HG02938 (cell line): ENCODE measurements at regions not wholly inside any gene's neighbourhood (a gene's known extent, or its start where the extent isn't known, plus 50 kb on each side); places are given as distances from the start of the nearest gene placed in this dataset.
"Not testable (repeated sequence)": the region's sequence is repeated elsewhere in the genome, so short reads cannot be mapped to it uniquely, and the experiment has no call there.

ENCODE experiments used
- ATAC-seq: cut with Tn5 transposase; IDR thresholded peaks from one replicate; pipeline ENCODE4 v1.9.1; 2021; ENCODE audit warnings: mild to moderate bottlenecking, moderate library complexity; ENCODE audit not compliant: unreplicated experiment

GRCh38 chr18:2139691-2140090 is 431.6 kb downstream of the METTL4 start:
- ATAC-seq: no peak

DNA sequence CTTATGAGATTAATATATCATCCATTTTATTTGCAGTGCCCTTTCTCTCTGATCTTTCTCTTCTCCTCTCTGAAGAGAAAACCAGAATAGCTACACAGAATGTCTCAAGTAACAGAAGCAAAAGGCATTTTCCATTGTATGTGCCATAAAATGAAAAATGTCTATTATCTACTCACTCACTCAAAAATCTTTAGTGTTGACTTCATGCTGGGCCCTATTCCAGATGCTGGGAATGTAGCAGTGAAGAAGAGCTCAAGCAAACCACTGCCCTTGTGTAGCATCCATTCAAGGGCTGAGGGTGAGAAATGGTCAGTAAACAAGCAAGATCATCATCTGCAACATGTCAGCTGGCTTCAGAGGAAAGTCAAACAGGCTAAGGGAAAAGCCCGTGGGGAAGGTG is 427.7 kb downstream of the METTL4 start:
- ATAC-seq: no peak

DNA sequence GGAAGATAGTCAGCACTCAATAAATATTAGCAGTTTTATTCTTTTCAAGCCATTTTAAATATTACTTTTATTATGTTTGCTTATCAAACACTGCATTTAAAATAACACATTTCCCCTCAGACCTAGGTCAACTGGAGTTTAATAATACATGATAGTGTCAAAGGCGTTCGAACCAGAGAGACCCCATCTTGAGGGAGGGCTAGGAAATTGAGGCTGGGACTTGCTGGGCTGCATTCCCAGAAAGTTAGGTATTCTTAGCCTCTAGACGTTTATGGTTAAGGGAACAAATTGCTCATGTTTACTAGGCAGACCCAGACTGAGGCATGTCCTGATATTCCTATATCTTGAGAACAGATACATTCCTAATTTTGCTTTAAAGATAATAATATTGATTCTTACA is 426.5 kb downstream of the METTL4 start:
- no peak for ATAC-seq

GRCh38 chr18:2146092-2146491 is 425.2 kb downstream of the METTL4 start:
- ATAC-seq: no peak

DNA sequence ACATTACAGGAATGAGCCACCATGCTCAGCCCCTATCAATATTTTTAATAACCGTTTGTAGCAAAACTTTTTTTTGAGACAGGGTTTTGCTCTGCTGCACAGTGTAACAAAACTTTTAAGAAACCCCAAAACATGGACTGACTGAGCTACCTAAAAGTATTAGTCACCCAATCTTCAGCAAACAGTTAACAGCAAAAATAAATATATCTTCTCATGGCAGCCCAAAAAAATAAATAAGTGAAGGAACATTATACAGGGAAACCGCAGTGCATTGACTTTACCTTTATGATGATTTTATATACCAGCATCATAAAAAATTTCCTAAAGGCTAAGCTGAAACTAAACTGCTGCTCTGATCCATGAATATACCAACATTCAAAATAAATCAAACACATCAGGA is 424.6 kb downstream of the METTL4 start:
- ATAC-seq: no peak

DNA sequence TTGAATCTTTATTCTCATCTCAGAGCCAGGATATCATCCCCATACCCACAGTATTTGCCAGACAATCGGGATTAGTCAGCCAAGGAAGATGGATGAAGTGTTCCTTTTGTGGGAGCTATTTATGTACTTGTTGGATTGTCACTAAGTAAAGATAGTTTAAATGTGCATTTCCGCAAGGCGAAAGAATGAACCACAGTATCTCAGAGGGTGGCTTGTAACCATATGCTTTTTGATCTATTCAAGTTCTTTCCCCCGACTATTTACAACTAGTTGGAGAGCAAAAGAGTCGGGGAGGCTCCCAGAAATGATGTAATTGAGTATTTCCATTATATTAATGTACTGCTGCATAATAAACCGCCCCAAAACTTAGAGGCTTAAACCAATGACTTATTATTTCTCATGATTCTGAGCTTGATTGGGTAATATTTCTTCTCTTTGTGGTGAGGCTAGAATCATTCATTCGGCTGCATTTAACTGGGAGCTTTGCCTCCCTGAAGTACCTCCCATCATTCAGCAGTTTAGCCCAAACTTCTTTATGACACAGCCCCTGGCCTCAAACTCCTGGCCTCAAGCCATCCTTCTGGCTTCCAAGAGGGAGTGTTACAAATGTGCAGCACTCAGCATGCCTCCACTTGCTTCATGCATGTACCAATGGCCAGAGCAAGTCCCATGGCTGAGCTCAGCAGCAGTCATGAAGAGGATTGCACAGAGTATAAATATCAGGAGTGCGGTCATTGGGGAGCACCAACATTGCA is 423.7 kb downstream of the METTL4 start:
- no peak for ATAC-seq

GRCh38 chr18:2148823-2149222 is 422.5 kb downstream of the METTL4 start:
- no peak for ATAC-seq

DNA sequence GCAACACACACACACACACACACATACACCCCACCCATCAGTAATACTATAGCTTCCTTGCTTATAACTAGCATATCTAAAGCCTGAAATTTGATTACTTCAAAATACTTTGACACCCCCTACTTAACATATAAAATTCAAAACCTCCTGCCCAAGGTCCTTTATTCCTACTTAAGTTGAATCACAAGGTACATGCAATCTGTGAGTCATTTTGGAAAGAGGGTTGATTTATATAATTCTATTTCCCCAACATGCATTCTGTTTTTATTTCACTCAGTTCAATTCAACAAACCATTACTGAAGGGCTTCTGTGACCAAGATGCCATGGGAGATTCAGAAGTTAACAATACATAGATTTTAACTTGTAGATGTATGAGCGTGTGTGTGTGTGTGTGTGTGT is 420.7 kb downstream of the METTL4 start:
- no peak for ATAC-seq

DNA sequence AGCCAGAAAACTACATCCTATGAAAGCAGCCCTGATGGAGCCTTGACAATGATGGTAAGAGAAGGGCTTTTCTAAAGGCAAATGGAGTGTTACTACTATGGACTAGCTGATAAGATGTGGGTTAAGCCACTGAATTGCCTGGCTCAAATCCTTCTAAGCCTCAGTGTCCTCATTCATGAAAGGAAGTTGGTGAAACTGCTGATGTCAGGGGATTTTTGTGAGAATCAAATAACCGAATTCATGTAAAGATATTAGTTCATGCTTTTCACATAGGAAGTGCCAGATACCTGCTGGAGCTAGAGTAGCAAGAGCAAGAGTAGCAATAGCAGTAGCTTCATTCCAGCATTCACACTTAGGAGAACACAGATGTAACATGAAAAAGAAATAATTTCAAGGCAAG is 417.0 kb downstream of the METTL4 start:
- ATAC-seq: no peak

GRCh38 chr18:2164644-2165550 is 406.4 kb downstream of the METTL4 start:
- ATAC-seq: no peak

GRCh38 chr18:2166876-2167275 is 404.4 kb downstream of the METTL4 start:
- ATAC-seq: not testable (repeated sequence)

DNA sequence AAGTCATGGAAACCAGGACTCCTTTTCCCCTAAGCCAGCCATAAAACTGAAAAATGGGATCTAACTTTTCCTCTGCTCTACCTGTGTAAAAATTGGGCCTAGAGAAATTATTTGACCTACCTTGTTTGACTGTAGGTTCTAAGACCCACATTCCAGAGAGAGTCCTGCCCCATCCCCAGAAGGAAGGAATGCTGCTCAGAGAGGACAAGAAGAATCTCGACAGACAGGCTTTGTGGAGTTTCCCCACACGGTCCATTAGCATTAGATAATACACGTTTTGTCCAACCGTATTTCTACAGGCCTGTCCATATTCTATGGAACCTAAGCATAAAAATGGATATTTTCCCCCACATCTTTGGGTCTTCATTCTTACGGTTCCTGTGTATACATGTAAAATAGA is 403.3 kb downstream of the METTL4 start:
- ATAC-seq: no peak

- no peak for ATAC-seq
These were observed 401.6 kb downstream of the METTL4 start for GRCh38 chr18:2169656-2170055.

DNA sequence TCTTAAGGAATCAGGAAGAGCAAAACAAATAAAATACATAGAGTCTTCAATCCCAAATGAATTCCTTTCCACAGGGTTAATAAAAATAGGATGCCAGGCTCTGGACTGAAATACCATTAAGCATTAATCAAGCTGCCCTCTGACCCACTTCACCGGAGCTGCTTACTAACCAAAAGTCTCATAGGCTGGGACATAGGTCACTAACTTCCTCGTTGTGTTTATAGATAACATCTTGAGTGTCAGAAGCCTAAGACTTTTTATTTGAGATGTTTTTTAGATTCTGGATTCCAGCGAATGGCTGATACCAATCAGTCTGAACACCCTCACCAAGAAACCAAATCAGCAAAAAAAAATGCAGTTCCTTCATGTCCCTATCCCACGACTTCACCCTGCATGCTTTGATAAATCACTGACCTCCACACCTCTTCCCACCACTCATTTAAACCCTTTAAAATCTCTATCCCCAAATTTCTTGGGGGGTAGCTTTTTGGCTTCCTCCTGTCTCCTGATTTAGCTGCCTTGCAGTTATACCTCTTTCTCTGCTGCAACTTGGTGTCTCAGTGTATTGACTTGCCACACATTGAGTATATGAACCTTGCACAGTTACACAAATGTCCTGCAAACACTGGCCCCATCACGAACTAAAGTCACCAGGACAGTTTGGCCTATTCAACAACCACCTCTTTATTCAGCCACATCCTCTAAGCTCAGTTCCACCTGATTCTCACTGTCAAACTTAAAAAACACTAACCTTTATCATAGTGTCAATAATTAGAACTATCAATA is 399.3 kb downstream of the METTL4 start:
- no peak for ATAC-seq

GRCh38 chr18:2172881-2173280 is 398.4 kb downstream of the METTL4 start:
- no peak for ATAC-seq

DNA sequence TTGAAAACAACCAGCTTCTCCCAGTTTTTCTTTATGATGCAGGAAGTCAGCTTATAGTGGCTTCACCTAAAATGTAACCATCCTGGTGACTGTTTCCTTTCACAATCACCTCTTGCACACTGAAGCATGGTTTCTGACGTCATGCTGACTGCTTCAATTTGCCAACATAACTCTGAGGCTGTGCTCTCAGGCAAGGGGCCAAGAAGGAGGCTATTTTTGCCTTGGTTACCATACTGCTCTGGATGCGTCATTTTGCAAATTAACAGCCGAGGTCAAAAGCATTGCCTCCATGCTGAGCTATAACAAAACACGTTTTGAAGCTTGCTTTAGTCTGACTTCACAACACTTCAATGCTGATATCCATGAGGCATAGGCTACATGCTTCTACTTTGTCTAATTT is 397.8 kb downstream of the METTL4 start:
- ATAC-seq: no peak

- no peak for ATAC-seq
These were observed 393.3 kb downstream of the METTL4 start for GRCh38 chr18:2178036-2178435.

DNA sequence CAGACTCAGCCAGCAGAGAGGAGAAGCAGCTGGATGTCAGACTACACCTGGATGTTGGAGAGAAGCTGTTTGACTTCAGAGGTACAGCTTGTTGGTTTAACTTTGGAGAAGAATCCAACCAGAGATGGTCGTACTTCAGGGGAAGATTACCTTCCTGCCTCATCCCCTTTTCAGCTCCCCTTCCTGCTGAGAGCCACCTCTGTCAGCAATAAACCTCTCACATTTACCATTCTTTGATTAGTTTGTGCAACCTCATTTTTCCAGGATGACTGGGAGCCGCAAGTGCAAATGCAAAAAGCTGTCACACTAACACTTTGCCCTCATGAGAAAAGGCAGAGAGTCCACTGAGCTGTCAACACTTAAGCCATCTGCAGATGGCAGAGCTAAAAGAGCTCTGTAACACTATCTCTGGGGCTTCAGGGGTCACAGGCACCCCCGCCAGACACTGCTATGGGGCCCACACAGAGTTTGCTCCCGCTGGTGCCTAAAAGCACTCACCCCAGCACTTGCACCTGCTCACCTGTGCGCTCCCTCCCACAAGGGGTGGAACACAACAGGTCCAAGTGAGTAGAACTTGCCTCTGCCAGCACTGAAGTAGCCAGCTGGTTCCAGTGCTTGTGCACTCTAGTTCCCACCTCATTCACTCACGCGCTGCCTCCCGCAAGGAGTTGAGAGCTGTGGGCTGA is 391.7 kb downstream of the METTL4 start:
- ATAC-seq: no peak

DNA sequence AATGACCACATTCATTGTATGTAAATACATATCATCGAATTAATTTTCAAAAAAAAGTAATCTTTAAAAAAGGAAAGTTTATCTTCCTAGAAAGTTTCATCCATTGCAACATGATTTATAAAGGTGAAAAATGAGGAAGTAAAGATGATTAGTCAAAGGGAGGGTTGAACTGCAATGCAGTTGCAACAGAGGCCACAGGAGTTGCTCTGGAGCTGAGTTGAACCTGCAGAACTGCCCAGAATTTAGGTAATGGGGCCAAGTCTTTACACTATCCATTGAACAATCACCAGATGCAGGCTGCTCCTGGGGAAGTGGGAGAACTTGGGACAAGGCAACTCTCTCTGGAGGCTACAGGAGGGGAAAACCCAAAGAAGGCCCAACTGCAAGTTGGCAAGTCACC is 390.7 kb downstream of the METTL4 start:
- ATAC-seq: no peak

DNA sequence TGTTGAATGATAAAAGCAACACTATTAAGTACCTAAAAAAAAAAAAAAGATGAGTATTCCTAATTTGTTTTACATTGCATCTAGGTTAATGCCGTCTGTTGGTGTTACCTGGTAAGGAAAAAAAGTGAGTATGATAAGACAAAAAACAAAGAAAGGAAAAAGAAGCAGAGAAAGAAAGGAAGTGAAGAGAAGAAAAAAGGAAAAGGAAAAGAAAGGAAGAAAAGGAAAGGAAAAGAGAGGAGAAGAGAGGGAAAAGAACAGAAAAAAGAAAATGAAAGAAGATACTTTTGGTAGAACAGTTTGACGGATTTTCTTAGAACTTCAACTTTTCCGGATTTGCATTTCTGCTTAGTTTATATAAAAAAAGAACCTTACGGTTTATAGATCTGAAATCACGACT is 387.9 kb downstream of the METTL4 start:
- ATAC-seq: no peak

DNA sequence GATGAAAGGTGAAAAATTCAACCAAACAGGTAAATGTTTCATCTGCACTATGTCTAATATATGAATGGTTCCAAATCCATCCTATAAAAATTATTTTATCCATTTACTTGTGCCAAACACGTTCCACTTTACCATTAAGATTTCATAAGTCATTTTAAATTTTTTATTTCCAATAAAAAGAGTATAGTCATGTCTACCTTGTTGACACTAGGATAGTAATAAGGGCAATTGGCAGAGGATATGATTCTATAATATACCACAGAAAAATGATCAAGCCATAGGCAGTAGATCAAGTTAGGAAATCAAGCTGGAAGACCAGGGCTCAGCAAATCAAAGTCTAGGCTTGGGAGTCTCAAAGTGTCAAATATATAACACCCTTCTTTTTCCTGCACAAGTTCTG is 384.3 kb downstream of the METTL4 start:
- ATAC-seq: no peak
